Mucosa of descending colon (tissue), 3 donors: ENCODE measurements at regions not wholly inside any gene's neighbourhood (a gene's known extent, or its start where the extent isn't known, plus 50 kb on each side); places are given as distances from the start of the nearest gene placed in this dataset.
"Not testable (repeated sequence)": the region's sequence is repeated elsewhere in the genome, so short reads cannot be mapped to it uniquely, and the experiment has no call there.

Experiments
- ATAC-seq: fragments of 200-7000 bp; cut with Tn5 transposase; one replicate; pipeline ENCODE4 v1.9.1; 2020; ENCODE audit warnings: mild to moderate bottlenecking, moderate library complexity
- DNase-seq, 3 donors: peaks; one replicate each; pipeline ENCODE4 v3.0.0-alpha.2; 2020
- H3K36me3 ChIP-seq: fragments of 200-600 bp; one replicate; pipeline ENCODE4 v1.8.0; 2021; ENCODE audit warnings: low read depth, mild to moderate bottlenecking
- H3K4me1 ChIP-seq: fragments of 200-600 bp; one replicate; pipeline ENCODE4 v1.8.0; 2021; ENCODE audit warnings: low read depth, mild to moderate bottlenecking
- H3K4me3 ChIP-seq: fragments of 200-600 bp; one replicate; pipeline ENCODE4 v1.8.0; 2021; ENCODE audit warnings: mild to moderate bottlenecking
- H3K9me3 ChIP-seq: fragments of 200-600 bp; one replicate; pipeline ENCODE4 v1.8.0; 2021; ENCODE audit warnings: mild to moderate bottlenecking
- intact Hi-C, 2 donors: fragments of 100-400 bp; cut with DNase I in 1 of 2; cut with micrococcal nuclease in 1 of 2; formaldehyde crosslinking; loops; one replicate each; pipeline versions ENCODE4 v1.11.0 to v1.11.1; 2022; cut with DNase I, micrococcal nuclease
- TF ChIP-seq, protein P1 (sequence below): fragments of 200-600 bp; IDR thresholded peaks from one replicate; pipeline ENCODE4 v1.8.0; 2022; ENCODE audit warnings: antibody characterized with exemption, mild to moderate bottlenecking
- donor health status: DM: no; HTN: no; CAD: no; lungs with moderate emphysema.
- donor health status: DM: no; HTN: no; CAD: no.
- donor health status: DM: no; HTN: yes; CAD: no.

DNA sequence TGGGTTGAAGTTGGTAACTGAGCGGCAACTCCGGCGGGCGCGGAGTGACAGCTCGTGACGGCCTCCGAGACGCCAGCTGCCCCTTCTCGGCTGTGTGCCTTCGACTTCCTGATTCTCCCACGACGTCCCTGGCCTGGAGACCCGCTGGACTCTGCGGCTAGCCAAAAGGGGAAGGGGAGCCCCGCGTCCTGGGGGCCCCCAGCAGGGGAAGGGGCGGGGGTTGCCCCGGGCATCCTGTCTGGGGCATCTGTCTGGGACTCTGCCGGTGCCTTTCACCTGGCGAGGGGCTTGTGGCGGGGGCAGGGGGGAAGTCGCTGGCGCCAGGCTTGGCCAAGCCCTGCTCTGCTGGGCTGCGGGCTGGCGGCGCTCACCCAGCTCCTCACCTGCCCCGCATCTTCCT lies 129.5 kb upstream of the HMX1 start:
- H3K4me3 ChIP-seq, H3K9me3 ChIP-seq, ATAC-seq, DNase-seq, intact Hi-C loops, H3K4me1 ChIP-seq, H3K36me3 ChIP-seq: not testable (repeated sequence)

DNA sequence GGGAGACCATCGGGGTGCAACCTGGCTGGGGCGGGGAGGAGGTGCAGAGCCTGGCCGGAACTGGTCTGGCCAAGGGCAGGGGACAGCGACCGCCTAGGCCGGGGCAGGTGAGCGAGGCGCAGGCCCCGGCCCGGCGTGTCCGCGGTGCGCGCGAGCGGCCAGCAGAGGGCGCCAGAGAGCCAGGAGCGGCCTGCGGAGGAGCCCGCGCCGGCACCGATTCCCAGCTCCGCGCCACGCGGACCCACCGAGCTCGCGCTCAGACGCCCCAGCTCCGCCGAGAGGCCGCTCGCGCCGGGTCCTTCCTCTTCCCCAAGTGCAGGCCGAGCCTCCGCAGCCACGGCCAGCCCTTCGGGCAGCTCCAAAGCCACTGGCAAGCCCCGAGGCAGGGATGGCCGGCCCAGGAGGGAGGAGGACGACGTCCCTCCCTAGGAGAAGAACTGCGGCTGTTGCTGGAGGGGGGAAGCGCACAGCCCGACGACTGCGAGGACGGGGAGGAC lies 128.9 kb upstream of the HMX1 start:
- intact Hi-C loops, H3K9me3 ChIP-seq, H3K36me3 ChIP-seq, H3K4me1 ChIP-seq, H3K4me3 ChIP-seq: not testable (repeated sequence)
- TF ChIP-seq, protein P1, sequence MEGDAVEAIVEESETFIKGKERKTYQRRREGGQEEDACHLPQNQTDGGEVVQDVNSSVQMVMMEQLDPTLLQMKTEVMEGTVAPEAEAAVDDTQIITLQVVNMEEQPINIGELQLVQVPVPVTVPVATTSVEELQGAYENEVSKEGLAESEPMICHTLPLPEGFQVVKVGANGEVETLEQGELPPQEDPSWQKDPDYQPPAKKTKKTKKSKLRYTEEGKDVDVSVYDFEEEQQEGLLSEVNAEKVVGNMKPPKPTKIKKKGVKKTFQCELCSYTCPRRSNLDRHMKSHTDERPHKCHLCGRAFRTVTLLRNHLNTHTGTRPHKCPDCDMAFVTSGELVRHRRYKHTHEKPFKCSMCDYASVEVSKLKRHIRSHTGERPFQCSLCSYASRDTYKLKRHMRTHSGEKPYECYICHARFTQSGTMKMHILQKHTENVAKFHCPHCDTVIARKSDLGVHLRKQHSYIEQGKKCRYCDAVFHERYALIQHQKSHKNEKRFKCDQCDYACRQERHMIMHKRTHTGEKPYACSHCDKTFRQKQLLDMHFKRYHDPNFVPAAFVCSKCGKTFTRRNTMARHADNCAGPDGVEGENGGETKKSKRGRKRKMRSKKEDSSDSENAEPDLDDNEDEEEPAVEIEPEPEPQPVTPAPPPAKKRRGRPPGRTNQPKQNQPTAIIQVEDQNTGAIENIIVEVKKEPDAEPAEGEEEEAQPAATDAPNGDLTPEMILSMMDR: peak; percentile 85
- DNase-seq (peak; percentile 49 to 79 (median 64)), ATAC-seq (peak; percentile 58)

DNA sequence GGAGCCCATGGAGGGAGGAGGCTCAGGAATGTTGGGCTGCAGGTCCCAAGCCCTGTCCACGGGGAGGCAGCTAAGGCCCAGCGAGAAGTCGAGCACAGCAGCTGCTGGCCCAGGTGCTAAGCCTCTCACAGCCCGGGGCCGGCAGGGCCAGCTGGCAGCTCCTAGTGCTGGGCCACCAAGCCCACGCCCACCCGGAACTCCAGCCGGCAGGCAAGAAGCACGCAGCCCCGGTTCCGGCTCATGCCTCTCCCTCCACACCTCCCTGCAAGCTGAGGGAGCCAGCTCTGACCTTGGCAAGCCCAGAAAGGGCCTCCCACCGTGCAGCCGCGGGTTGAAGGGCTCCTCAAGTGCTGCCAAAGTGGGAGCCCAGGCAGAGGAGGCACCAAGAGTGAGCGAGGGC lies 121.3 kb upstream of the HMX1 start:
- intact Hi-C loops, H3K9me3 ChIP-seq, H3K36me3 ChIP-seq, ATAC-seq, H3K4me1 ChIP-seq, DNase-seq, H3K4me3 ChIP-seq: not testable (repeated sequence)

DNA sequence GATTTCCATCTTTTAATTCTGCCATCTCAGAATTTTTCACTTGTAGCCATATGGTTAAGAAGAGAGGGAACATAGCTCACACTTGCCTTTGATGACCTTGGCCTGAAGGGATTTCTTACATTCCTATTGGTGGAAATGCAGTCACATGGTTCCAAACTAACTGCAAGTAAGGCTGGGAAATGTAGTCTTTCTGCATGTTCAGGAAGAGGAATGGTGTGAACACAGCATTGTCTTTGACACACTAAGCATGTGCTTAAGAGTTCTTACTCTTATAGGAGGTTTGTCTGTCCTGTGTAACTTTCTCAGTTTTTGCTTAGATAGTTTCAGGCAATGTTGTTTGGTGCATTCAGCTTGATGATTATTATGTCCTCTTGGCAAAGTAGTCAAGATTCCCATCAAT lies 119.8 kb upstream of the HMX1 start:
- H3K36me3 ChIP-seq, H3K4me3 ChIP-seq, ATAC-seq, H3K9me3 ChIP-seq, DNase-seq, H3K4me1 ChIP-seq, intact Hi-C loops: not testable (repeated sequence)

DNA sequence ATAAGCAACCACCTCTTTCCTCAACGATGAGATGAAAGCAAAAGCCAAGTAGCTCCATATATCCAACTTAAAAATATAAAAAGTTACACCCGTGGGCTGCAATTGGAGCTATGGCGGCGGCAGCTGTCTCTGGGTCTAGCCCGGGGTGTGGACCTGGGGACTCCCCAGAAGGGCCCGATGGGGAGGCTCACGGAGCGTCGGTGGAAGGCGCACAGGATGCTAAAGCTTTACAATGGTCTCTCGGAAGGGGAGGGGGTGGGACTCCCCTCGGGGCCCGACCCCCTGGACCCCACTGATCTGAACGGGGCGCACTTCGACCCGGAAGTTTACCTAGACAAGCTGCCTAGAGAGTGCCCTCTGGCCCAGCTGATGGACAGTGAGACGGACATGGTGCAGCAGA lies 118.7 kb upstream of the HMX1 start:
- H3K36me3 ChIP-seq, DNase-seq, H3K9me3 ChIP-seq, intact Hi-C loops, H3K4me3 ChIP-seq, H3K4me1 ChIP-seq, ATAC-seq: not testable (repeated sequence)

DNA sequence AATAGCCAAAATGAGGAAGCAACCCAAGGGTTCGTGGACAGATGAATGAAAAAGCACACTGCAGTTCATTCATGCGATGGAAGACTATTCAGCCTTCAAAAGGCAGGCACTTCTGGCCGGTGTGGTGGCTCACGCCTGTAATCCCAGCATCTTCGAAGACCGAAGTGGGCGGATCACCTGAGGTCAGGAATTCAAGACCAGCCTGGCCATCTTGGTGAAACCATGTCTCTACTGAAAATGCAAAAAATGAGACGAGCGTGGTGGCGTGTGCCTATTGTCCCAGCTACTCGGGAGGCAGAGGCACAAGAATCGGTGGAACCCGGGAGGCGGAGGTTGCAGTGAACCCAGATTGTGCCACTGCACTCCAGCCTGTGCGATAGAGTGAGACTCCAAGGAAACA lies 114.1 kb upstream of the HMX1 start:
- H3K4me1 ChIP-seq, H3K9me3 ChIP-seq, H3K36me3 ChIP-seq, intact Hi-C loops, H3K4me3 ChIP-seq, DNase-seq, ATAC-seq: not testable (repeated sequence)

DNA sequence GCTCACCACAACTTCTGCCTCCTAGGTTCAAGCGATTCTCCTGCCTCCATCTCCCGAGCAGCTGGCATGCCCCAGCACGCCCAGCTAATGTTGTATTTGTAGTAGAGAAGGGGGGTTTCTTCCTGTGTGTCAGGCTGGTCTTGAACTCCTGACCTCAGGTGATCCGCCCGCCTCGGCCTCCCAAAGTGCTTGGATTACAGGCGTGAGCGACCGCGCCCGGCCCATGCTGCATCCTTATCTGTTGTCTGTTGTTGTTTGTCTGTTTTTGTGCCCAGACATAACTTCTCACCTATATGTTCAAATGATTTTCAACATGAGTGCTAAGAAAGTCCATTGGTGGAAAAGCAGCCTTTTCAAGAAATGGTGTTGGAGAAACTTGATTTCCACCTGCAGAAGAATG lies 113.0 kb upstream of the HMX1 start:
- intact Hi-C loops, H3K36me3 ChIP-seq, ATAC-seq, H3K4me1 ChIP-seq, H3K9me3 ChIP-seq, H3K4me3 ChIP-seq, DNase-seq: not testable (repeated sequence)

DNA sequence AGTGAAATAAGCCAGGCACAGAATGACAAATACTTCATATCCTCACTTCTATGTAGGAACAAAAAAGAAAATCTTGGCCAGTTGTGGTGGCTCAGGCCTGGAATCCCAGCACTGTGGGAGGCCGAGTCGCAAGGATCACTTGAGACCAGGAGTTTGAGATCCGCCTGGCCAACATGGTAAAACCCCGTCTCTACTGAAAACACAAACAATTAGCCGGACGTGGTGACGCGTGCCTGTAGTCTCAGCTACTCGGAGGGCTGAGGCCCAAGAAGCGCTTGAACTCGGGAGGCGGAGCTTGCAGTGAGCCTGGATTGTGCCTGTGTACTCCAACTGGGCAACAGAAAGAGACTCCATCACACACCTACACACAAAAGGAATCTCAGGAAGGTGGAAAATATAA lies 112.3 kb upstream of the HMX1 start:
- H3K4me1 ChIP-seq, intact Hi-C loops, H3K4me3 ChIP-seq, H3K9me3 ChIP-seq, H3K36me3 ChIP-seq, ATAC-seq, DNase-seq: not testable (repeated sequence)

DNA sequence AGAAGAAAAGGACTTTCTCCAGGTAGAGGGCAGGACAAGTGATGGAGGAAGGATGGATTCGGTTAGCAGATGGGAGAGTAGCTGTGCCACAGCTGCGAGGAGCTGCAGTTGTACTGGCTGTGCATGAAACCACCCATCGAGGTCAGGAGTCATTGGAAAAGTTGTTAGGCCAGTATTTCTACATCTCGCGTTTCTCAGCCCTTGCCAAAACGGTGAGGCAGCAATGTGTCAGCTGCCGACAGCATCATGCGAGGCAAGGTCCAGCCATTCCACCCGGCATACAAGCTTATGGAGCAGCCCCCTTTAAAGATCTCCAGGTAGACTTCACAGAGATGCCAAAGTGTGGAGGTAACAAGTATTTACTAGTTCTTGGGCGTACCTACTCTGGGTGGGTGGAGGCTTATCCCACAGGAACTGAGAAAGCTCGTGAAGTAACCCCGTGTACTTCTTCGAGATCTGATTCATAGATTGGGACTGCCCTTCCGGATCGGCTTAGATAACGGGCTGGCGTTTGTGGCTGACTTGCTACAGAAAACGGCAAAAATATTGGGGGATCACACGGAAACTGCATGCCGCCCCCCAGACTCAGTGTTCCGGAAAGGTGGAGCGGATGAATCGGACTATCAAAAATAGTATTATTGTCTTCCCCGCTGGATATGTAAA lies 105.0 kb upstream of the HMX1 start:
- H3K4me1 ChIP-seq, H3K4me3 ChIP-seq, intact Hi-C loops, DNase-seq, H3K9me3 ChIP-seq, H3K36me3 ChIP-seq, ATAC-seq: not testable (repeated sequence)

DNA sequence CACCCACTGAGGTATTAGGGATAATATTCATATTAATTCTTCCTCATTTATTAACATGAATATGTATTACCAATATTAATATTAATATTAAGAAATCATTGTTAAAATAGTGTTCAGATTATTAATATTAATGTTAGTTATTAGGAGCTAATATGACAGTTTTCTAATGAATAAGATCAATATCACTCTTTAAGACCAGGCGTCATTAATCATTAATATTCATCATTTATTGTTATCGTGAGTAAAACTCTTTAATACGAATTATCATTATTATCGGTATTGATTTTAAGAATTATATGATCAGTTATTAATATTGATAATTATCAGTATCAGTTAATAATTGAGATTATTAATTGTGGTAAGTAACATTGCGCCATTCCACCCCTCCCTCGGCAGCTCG lies 101.0 kb upstream of the HMX1 start:
- H3K36me3 ChIP-seq, H3K4me3 ChIP-seq, ATAC-seq, H3K9me3 ChIP-seq, intact Hi-C loops, DNase-seq, H3K4me1 ChIP-seq: not testable (repeated sequence)

DNA sequence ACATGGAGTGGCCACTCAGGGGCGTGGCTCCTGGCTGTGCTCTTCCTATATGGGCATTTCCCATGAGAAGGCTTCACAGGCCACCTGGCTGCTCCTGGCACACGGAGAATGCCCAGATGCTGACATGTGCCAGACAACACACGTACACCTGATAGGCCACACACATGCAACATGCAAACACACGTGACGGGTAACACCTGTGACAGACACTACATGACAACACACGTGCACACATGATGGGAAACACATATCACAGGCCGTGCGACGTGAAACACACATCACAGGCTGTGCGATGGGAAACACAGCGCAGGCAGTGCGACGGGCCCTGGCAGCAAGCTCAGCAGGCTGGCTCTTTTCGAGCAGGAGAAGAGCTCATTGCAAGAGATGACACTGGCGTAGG lies 94.3 kb upstream of the HMX1 start:
- intact Hi-C loops, H3K9me3 ChIP-seq, H3K4me3 ChIP-seq, H3K4me1 ChIP-seq, ATAC-seq, DNase-seq, H3K36me3 ChIP-seq: not testable (repeated sequence)

DNA sequence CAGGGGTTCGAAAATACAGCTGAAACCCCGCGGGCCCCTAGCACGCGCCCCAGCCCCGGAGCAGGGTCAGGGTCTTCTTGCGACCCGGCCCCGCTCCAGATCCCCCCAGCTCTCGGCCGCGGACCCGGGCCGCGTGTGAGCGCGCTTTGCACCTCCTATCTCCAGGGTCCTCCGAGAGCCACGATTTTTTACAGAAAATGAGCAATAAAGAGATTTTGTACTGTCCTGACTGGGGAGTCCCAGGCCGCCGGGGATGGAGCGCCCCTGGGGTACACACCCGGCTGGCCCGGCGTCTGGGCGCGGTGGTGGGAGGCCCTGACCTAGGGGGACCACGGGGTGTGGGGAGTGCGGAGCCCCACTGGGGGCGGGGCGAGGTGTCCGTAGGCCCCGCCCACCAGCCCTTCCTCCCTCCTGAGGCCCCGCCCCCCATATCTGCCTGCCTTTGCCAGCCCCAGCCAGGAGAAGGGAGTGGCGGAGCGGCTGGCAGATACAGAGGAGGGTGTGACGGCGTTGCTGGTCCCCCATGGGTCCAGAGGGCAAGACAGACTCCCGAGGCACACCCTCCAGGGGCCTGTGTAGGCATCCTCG lies 92.7 kb upstream of the HMX1 start:
- intact Hi-C loops, ATAC-seq, H3K36me3 ChIP-seq, H3K4me1 ChIP-seq, H3K4me3 ChIP-seq, H3K9me3 ChIP-seq: not testable (repeated sequence)
- DNase-seq: peak; percentile 60 to 88 (median 80)

DNA sequence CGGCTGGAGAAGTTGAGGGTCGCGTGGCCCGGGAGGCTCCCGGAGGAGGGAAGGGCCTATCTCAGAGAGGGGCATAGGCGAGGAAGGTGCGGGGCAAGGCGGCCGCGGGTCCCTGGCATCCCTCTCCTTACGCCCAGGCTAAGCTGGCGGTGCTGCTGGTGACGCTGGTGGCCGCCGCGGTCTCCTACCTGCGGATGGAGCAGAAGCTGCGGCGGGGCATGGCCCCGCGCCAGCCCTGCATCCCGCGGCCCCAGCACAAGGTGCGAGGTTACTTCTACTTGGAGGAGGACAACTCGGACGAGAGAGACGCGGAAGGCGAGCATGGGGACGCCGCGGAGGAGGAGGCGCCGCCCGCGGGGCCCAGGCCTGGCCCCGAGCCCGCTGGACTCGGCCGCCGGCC lies 91.9 kb upstream of the HMX1 start:
- intact Hi-C loops, H3K9me3 ChIP-seq, ATAC-seq, H3K4me1 ChIP-seq, H3K36me3 ChIP-seq, H3K4me3 ChIP-seq: not testable (repeated sequence)
- peak in 2 of 3 donors; percentile 7 to 50 for DNase-seq
